Neural cell (in vitro differentiated cells): ENCODE measurements at regions not wholly inside any gene's neighbourhood (a gene's known extent, or its start where the extent isn't known, plus 50 kb on each side); places are given as distances from the start of the nearest gene placed in this dataset.
A peak's percentile ranks its signal among the peaks of the same experiment; 100 is the strongest.

Source experiments
- H2AFZ ChIP-seq: fragments of 200-600, 300-800 bp; sonication (generic), shearing (Covaris generic); 2 replicates; pipeline ENCODE4 v1.6.0; 2014; ENCODE audit warnings: low read depth, mild to moderate bottlenecking, antibody characterized with exemption, low read length, moderate library complexity
- H3F3A ChIP-seq: fragments of 200-600 bp; shearing (Covaris generic); 2 replicates; pipeline ENCODE4 v1.6.1; 2016; ENCODE audit warnings: mild to moderate bottlenecking, moderate library complexity, mixed read lengths, antibody characterized with exemption, low read length; ENCODE audit not compliant: insufficient read depth, poor library complexity, severe bottlenecking
- H3K27ac ChIP-seq: fragments of 200-600, 300-800 bp; sonication (generic), shearing (Covaris generic); 2 replicates; pipeline ENCODE4 v1.5.1; 2014; ENCODE audit warnings: mild to moderate bottlenecking, low read length, moderate library complexity
- H3K27me3 ChIP-seq: fragments of 300-800, 200-600 bp; sonication (generic), shearing (Covaris generic); 2 replicates; pipeline ENCODE4 v1.6.0; 2014; ENCODE audit warnings: mild to moderate bottlenecking, low read depth, low read length, moderate library complexity; ENCODE audit not compliant: insufficient read depth
- H3K36me3 ChIP-seq: fragments of 300-800, 200-600 bp; sonication (generic), shearing (Covaris generic); 2 replicates; pipeline ENCODE4 v1.5.1; 2014; ENCODE audit warnings: mild to moderate bottlenecking, antibody characterized with exemption, low read length, moderate library complexity; ENCODE audit not compliant: insufficient read depth
- H3K4me2 ChIP-seq: fragments of 300-800, 200-600 bp; sonication (generic), shearing (Covaris generic); 2 replicates; pipeline ENCODE4 v1.6.0; 2014; ENCODE audit warnings: mild to moderate bottlenecking, low read length
- H3K4me3 ChIP-seq: fragments of 300-800, 200-600 bp; sonication (generic), shearing (Covaris generic); 2 replicates; pipeline ENCODE4 v1.5.1; 2014; ENCODE audit warnings: mild to moderate bottlenecking, low read length, moderate library complexity
- H3K79me2 ChIP-seq: fragments of 200-600 bp; shearing (Covaris generic); replicated peaks from 2 replicates; pipeline ENCODE4 v1.6.0; 2014; ENCODE audit warnings: mild to moderate bottlenecking, low read length, moderate library complexity; ENCODE audit not compliant: insufficient read depth
- H3K9ac ChIP-seq: fragments of 300-800, 200-600 bp; sonication (generic), shearing (Covaris generic); 2 replicates; pipeline ENCODE4 v1.6.1; 2016; ENCODE audit warnings: mild to moderate bottlenecking, low read length, mixed read lengths
- H3K9me2 ChIP-seq: fragments of 200-600 bp; shearing (Covaris generic); 2 replicates; pipeline ENCODE4 v1.6.1; 2016; ENCODE audit warnings: mild to moderate bottlenecking, low read length, mixed read lengths; ENCODE audit not compliant: insufficient read depth
- H3K9me3 ChIP-seq: fragments of 200-600, 300-800 bp; sonication (generic), shearing (Covaris generic); 2 replicates; pipeline ENCODE4 v1.6.1; 2016; ENCODE audit warnings: mild to moderate bottlenecking, mixed run types, low read length, moderate library complexity, mixed read lengths
- H4K20me1 ChIP-seq: fragments of 200-600 bp; shearing (Covaris generic); 2 replicates; pipeline ENCODE4 v1.6.1; 2016; ENCODE audit warnings: mild to moderate bottlenecking, mixed run types; ENCODE audit not compliant: insufficient read depth
- EP300 ChIP-seq: fragments of 450-650 bp; conservative IDR thresholded peaks from 2 replicates; pipeline ENCODE4 v1.6.1; 2014; ENCODE audit warnings: antibody characterized with exemption, mild to moderate bottlenecking, moderate library complexity; ENCODE audit not compliant: poor library complexity, severe bottlenecking
- EZH2 ChIP-seq: fragments of 200-600, 300-800 bp; shearing (Covaris generic), sonication (generic); IDR thresholded peaks from 2 replicates; pipeline ENCODE4 v1.6.1; 2014; ENCODE audit warnings: antibody characterized with exemption, low read length, borderline replicate concordance, mild to moderate bottlenecking; ENCODE audit not compliant: insufficient read depth, poor library complexity, severe bottlenecking
- MXI1 ChIP-seq: fragments of 450-650 bp; conservative IDR thresholded peaks from 2 replicates; pipeline ENCODE4 v1.6.1; 2014; ENCODE audit warnings: antibody characterized with exemption, mild to moderate bottlenecking; ENCODE audit not compliant: poor library complexity, severe bottlenecking
- POLR2AphosphoS5 ChIP-seq: IDR thresholded peaks from 2 replicates; pipeline ENCODE4 v1.6.1; 2012
- RAD21 ChIP-seq: fragments of 450-650 bp; conservative IDR thresholded peaks from 2 replicates; pipeline ENCODE4 v1.6.1; 2014; ENCODE audit warnings: antibody characterized with exemption, mild to moderate bottlenecking, moderate library complexity
- SMC3 ChIP-seq: fragments of 450-650 bp; conservative IDR thresholded peaks from 2 replicates; pipeline ENCODE4 v1.6.1; 2014; ENCODE audit warnings: antibody characterized with exemption, mild to moderate bottlenecking, moderate library complexity; ENCODE audit not compliant: poor library complexity
- TAF1 ChIP-seq: IDR thresholded peaks from 2 replicates; pipeline ENCODE4 v1.6.1; 2012; ENCODE audit warnings: low read depth
- TF ChIP-seq, protein P1 (sequence below): IDR thresholded peaks from 2 replicates; pipeline ENCODE4 v1.6.1; 2012; ENCODE audit warnings: borderline replicate concordance
- TF ChIP-seq, protein P2 (sequence below): fragments of 450-650 bp; IDR thresholded peaks from 2 replicates; pipeline ENCODE4 v1.5.1; 2014; ENCODE audit warnings: antibody characterized with exemption, mild to moderate bottlenecking, moderate library complexity; ENCODE audit not compliant: poor library complexity, severe bottlenecking

DNA sequence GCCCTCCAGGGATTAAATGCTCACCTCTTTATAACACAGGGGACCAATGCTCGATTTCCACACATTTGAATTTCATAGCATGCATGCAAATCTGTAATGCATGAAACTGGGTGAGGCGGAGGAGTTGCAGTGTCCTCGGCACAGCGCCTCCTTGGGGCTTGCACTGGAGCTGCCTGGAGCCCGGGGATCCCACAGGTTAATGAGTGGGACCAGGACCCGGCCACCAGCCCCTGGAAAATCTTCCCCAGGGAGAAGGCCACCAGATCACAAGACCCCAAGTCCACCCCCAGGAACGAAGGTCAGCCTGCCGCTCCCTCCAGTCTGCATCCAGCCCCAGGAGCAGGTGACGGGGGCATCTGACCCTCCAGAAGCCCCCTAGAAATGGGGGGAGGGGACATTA is 119.1 kb downstream of the MN1 start:
- TF ChIP-seq, protein P1, sequence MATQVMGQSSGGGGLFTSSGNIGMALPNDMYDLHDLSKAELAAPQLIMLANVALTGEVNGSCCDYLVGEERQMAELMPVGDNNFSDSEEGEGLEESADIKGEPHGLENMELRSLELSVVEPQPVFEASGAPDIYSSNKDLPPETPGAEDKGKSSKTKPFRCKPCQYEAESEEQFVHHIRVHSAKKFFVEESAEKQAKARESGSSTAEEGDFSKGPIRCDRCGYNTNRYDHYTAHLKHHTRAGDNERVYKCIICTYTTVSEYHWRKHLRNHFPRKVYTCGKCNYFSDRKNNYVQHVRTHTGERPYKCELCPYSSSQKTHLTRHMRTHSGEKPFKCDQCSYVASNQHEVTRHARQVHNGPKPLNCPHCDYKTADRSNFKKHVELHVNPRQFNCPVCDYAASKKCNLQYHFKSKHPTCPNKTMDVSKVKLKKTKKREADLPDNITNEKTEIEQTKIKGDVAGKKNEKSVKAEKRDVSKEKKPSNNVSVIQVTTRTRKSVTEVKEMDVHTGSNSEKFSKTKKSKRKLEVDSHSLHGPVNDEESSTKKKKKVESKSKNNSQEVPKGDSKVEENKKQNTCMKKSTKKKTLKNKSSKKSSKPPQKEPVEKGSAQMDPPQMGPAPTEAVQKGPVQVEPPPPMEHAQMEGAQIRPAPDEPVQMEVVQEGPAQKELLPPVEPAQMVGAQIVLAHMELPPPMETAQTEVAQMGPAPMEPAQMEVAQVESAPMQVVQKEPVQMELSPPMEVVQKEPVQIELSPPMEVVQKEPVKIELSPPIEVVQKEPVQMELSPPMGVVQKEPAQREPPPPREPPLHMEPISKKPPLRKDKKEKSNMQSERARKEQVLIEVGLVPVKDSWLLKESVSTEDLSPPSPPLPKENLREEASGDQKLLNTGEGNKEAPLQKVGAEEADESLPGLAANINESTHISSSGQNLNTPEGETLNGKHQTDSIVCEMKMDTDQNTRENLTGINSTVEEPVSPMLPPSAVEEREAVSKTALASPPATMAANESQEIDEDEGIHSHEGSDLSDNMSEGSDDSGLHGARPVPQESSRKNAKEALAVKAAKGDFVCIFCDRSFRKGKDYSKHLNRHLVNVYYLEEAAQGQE: no peak
- no peak for TF ChIP-seq EP300
- TF ChIP-seq EZH2: no peak
- TF ChIP-seq SMC3: no peak
- no peak for TF ChIP-seq RAD21
- no peak for TF ChIP-seq POLR2AphosphoS5
- TF ChIP-seq, protein P2, sequence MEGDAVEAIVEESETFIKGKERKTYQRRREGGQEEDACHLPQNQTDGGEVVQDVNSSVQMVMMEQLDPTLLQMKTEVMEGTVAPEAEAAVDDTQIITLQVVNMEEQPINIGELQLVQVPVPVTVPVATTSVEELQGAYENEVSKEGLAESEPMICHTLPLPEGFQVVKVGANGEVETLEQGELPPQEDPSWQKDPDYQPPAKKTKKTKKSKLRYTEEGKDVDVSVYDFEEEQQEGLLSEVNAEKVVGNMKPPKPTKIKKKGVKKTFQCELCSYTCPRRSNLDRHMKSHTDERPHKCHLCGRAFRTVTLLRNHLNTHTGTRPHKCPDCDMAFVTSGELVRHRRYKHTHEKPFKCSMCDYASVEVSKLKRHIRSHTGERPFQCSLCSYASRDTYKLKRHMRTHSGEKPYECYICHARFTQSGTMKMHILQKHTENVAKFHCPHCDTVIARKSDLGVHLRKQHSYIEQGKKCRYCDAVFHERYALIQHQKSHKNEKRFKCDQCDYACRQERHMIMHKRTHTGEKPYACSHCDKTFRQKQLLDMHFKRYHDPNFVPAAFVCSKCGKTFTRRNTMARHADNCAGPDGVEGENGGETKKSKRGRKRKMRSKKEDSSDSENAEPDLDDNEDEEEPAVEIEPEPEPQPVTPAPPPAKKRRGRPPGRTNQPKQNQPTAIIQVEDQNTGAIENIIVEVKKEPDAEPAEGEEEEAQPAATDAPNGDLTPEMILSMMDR: peak; percentile 28
- TF ChIP-seq TAF1: no peak
- no peak for TF ChIP-seq MXI1
- Histone ChIP-seq H2AFZ (no peak overlapping the region), H3K9ac (no peak overlapping the region), H3K4me2 (no peak overlapping the region), H3K4me3 (no peak overlapping the region), H3K36me3 (no peaks in the 10 kb centered on the region), H3K9me3 (no peaks in the 10 kb centered on the region), H3K27me3 (no peaks in the 10 kb centered on the region), H3K79me2 (no peaks in the 10 kb centered on the region), H3K9me2 (no peaks in the 10 kb centered on the region), H3K27ac (no peak overlapping the region), H3F3A (no peaks in the 10 kb centered on the region), H4K20me1 (no peaks in the 10 kb centered on the region)

DNA sequence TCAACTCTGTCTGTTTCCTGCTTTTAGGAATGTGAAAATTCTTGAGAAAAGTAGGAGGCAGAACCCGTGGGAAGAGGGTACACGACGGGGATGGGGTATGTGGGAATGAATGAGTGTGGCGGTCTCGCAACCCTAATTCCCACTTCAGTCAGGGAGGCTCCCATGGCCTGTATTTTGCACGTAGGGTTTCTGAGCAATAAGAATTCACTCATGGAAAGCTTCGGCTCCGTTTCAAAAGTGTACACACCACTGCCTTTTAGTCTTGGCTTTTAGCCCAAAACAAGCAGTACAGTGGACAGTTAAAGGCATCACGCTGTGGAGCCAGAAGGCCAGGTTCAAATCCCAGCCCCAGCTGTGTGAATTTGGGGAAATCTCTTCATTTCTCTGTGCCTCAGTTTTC is 116.7 kb downstream of the MN1 start:
- H3K4me3 ChIP-seq: no peak overlapping the region
- no peaks in the 10 kb centered on the region for H3K9me3 ChIP-seq
- no peaks in the 10 kb centered on the region for H4K20me1 ChIP-seq
- no peak overlapping the region for H3K4me2 ChIP-seq
- no peak overlapping the region for H2AFZ ChIP-seq
- H3K27ac ChIP-seq: no peak overlapping the region
- no peaks in the 10 kb centered on the region for H3K36me3 ChIP-seq
- no peaks in the 10 kb centered on the region for H3F3A ChIP-seq
- H3K9ac ChIP-seq: no peak overlapping the region
- no peaks in the 10 kb centered on the region for H3K79me2 ChIP-seq
- H3K9me2 ChIP-seq: no peaks in the 10 kb centered on the region
- TF ChIP-seq POLR2AphosphoS5 (no peak), SMC3 (no peak), TAF1 (no peak), RAD21 (no peak), EP300 (no peak), MXI1 (no peak), EZH2 (no peak)
- TF ChIP-seq, protein P2: no peak
- TF ChIP-seq, protein P1: no peak
- no peaks in the 10 kb centered on the region for H3K27me3 ChIP-seq
